K562 (cell line): ENCODE measurements at regions not wholly inside any gene's neighbourhood (a gene's known extent, or its start where the extent isn't known, plus 50 kb on each side); places are given as distances from the start of the nearest gene placed in this dataset.

Experiments
- ATAC-seq: fragments of 200-7000 bp; cut with Tn5 transposase; 3 replicates; pipeline ENCODE4 v1.9.1; 2020; ENCODE audit warnings: moderate library complexity
- BruUV-seq: library from RNA; stranded (reverse); fragments of 400-500 nt; replicated peaks from 2 replicates; lab custom pipeline; 2021; lab: Mats Ljungman, UMichigan
- CTCF ChIA-PET: fragments of 300-600 bp; formaldehyde crosslinking; extraction: SDS; loops from one replicate; lab custom pipeline; 2021; ENCODE audit warnings: low intra/inter-chr PET ratio; lab: Yijun Ruan, JAX
- POLR2A ChIA-PET: fragments of 300-600, 350-650 bp; sonication (Branson Sonifier 250); formaldehyde crosslinking; extraction: SDS; loops from one replicate; lab custom pipeline; 2021; ENCODE audit warnings: antibody characterized with exemption, inconsistent platforms; lab: Yijun Ruan, JAX
- DNase-seq, 4 experiments: peaks; one replicate each; pipeline versions ENCODE4 v3.0.0 to v3.0.0-alpha.2; 2011 to 2018; ENCODE audit warnings: low spot score in 3 of 4, mixed read lengths in 3 of 4; ENCODE audit errors: extremely low read depth in 1 of 4
- FAIRE-seq: peaks from 2 replicates; lab custom pipeline; 2011; peaks lifted over from hg19 to GRCh38; lab: Jason Lieb, UNC
- H2AFZ ChIP-seq: 2 replicates; pipeline ENCODE4 v1.6.0; 2011; ENCODE audit warnings: low read depth, low read length, control low read depth, inconsistent platforms
- H3K27ac ChIP-seq: fragments of 200-600 bp; 3 replicates; pipeline ENCODE4 v1.8.0; 2011; ENCODE audit warnings: low read depth, mild to moderate bottlenecking, control low read depth, inconsistent platforms, low read length, moderate library complexity, mixed read lengths; ENCODE audit errors: extremely low read depth
- H3K27me3 ChIP-seq, 2 experiments: fragments of 300-600 bp in 1 of 2; 2 replicates in 1 of 2; 3 replicates in 1 of 2; pipeline versions ENCODE4 v1.6.0 to v1.8.0; 2011; ENCODE audit warnings: inconsistent platforms in 2 of 2, low read length in 2 of 2, mild to moderate bottlenecking in 1 of 2, mixed read lengths in 1 of 2, moderate library complexity in 1 of 2; ENCODE audit not compliant: control insufficient read depth in 2 of 2, insufficient read depth in 2 of 2
- H3K36me3 ChIP-seq: fragments of 300-600 bp; 3 replicates; pipeline ENCODE4 v1.8.0; 2011; ENCODE audit warnings: mild to moderate bottlenecking, low read length, inconsistent platforms; ENCODE audit not compliant: control insufficient read depth, insufficient read depth
- H3K4me1 ChIP-seq, 2 experiments: fragments of 200-600 bp in 1 of 2; replicated peaks in 1 of 2; 2 replicates in 1 of 2; 3 replicates in 1 of 2; pipeline versions ENCODE4 v1.5.1 to v1.8.0; 2011; ENCODE audit warnings: inconsistent platforms in 2 of 2, low read length in 2 of 2, mild to moderate bottlenecking in 1 of 2, mixed read lengths in 1 of 2, moderate library complexity in 1 of 2; ENCODE audit not compliant: control insufficient read depth in 2 of 2, insufficient read depth in 2 of 2
- H3K4me2 ChIP-seq: 2 replicates; pipeline ENCODE4 v1.6.1; 2011; ENCODE audit warnings: low read length, control low read depth, inconsistent platforms, mixed read lengths; ENCODE audit not compliant: insufficient read depth
- H3K4me3 ChIP-seq: fragments of 200-600 bp; sonication (generic), shearing (Covaris generic); 2 replicates; pipeline ENCODE4 v1.5.1; 2016; ENCODE audit warnings: control low read depth, inconsistent platforms
- H3K79me2 ChIP-seq: fragments of 200-600 bp; 3 replicates; pipeline ENCODE4 v1.8.0; 2011; ENCODE audit warnings: low read length, inconsistent platforms; ENCODE audit not compliant: control insufficient read depth, insufficient read depth
- H3K9ac ChIP-seq, 2 experiments: 2 replicates each; pipeline versions ENCODE4 v1.6.0 to v1.6.1; 2011; ENCODE audit warnings: low read depth in 2 of 2, low read length in 2 of 2, control low read depth in 1 of 2, inconsistent platforms in 1 of 2, mild to moderate bottlenecking in 1 of 2, mixed read lengths in 1 of 2; ENCODE audit not compliant: insufficient read depth in 1 of 2
- H3K9me1 ChIP-seq: one replicate; pipeline ENCODE4 v1.6.0; 2011; ENCODE audit warnings: inconsistent platforms, mild to moderate bottlenecking, low read length, moderate library complexity; ENCODE audit not compliant: control insufficient read depth, insufficient read depth
- H3K9me3 ChIP-seq: replicated peaks from 2 replicates; pipeline ENCODE4 v1.5.1; 2011; ENCODE audit warnings: low read depth, low read length, inconsistent platforms; ENCODE audit not compliant: control insufficient read depth, insufficient read depth
- H4K20me1 ChIP-seq: replicated peaks from 2 replicates; pipeline ENCODE4 v1.6.1; 2011; ENCODE audit warnings: low read length, inconsistent platforms, mixed read lengths; ENCODE audit not compliant: control insufficient read depth, insufficient read depth
- ETV5 ChIP-seq: sonication (generic); formaldehyde crosslinking; IDR thresholded peaks from 2 replicates; pipeline ENCODE4 v1.4.0; 2020; ENCODE audit warnings: low read depth, mild to moderate bottlenecking, missing genetic modification reagents
- KDM1A ChIP-seq, 2 experiments: fragments of 450-650 bp; IDR thresholded peaks; 2 replicates each; pipeline ENCODE4 v1.6.1; 2016; ENCODE audit warnings: mild to moderate bottlenecking in 2 of 2
- RFX1 ChIP-seq: fragments of 450-650 bp; IDR thresholded peaks from 2 replicates; pipeline ENCODE4 v1.6.1; 2016; ENCODE audit warnings: mild to moderate bottlenecking, moderate library complexity
- ZNF239 ChIP-seq: fragments of 250-450 bp; sonication (Bioruptor Pico); IDR thresholded peaks from 2 replicates; pipeline ENCODE4 v1.4.0; 2020; ENCODE audit warnings: mild to moderate bottlenecking
- ZNF589 ChIP-seq: fragments of 200-800 bp; sonication (Bioruptor generic); IDR thresholded peaks from 2 replicates; pipeline ENCODE4 v1.6.1; 2016; ENCODE audit warnings: low read depth, missing genetic modification characterization, missing compliant biosample characterization
- WGBS: fragments of 100-300 bp; shearing (Covaris generic); methylation state at CpG from one replicate; pipeline ENCODE4 v1.1.6; 2016; ENCODE audit warnings: low coverage, mixed read lengths; ENCODE audit not compliant: insufficient coverage; ENCODE audit errors: missing lambda C conversion rate; 5-methylcytosine and 5-hydroxymethylcytosine counted together
- in situ Hi-C: fragments of 300-500 bp; cut with MboI; formaldehyde crosslinking; loops from 4 replicates; pipeline ENCODE4 v1.15.0; 2018; ENCODE audit warnings: inconsistent platforms, mixed read lengths
- intact Hi-C: fragments of 100-400 bp; cut with micrococcal nuclease; formaldehyde crosslinking; loops from 2 replicates; pipeline ENCODE4 v1.14.2; 2022

DNA sequence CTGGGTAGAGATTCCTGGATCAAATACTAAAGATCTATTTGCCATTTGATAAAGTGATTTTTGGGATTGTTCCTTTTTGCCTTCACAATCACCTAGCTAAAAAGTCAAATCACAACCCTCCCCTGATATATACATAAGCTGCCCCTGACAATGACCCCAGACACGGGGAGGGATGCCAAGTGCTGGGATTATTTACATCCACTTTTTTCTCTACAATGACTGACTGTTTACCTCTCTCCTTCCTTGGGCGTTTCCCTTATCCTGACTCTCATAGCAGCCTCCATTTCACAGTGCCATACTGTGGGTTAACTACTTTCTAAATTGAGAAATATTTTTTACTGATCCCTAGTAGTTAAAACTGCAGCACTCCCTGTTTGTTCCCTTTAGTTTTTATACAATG is 150.8 kb upstream of the TMEM170B start:
- intact Hi-C loops (no loop called here), in situ Hi-C loops (no loop called here)
- Histone ChIP-seq H3K27me3 (peaks cover 0 to 11% of the 10 kb centered on the region in 2 experiments; a peak in 2 of 5 replicates), H3K79me2 (no peaks in the 10 kb centered on the region), H3K9me1 (no peaks in the 10 kb centered on the region), H2AFZ (no peak overlapping the region), H3K4me3 (no peak overlapping the region), H3K27ac (no peak overlapping the region), H3K4me2 (no peak overlapping the region), H3K36me3 (no peaks in the 10 kb centered on the region), H3K9ac (no peak overlapping the region), H4K20me1 (no peaks in the 10 kb centered on the region), H3K9me3 (no peaks in the 10 kb centered on the region), H3K4me1 (no peaks in the 10 kb centered on the region; a peak in 1 of 5 replicates)
- ChIA-PET CTCF (no interaction called here), POLR2A (no interaction called here)
- TF ChIP-seq ETV5 (CRISPR knock-in tag): no peak
- no peak for TF ChIP-seq ZNF239 (CRISPR knock-in tag)
- TF ChIP-seq RFX1: no peak
- FAIRE-seq: no peak
- DNase-seq: no peak
- WGBS: 0% methylated on average over 2 of the region's 2 CpGs
- BruUV-seq: no TSS peak
- no peak for ATAC-seq

- Histone ChIP-seq H3K4me2 (no peak overlapping the region), H3K4me1 (no peaks in the 10 kb centered on the region; a peak in 1 of 5 replicates), H3K27ac (no peak overlapping the region), H3K36me3 (no peaks in the 10 kb centered on the region), H2AFZ (no peak overlapping the region; the same call in 1 of the 2 replicates), H3K79me2 (no peaks in the 10 kb centered on the region), H3K27me3 (peaks cover 0 to 12% of the 10 kb centered on the region in 2 experiments; a peak in 2 of 5 replicates), H3K9ac (no peak overlapping the region), H4K20me1 (no peaks in the 10 kb centered on the region), H3K9me1 (no peaks in the 10 kb centered on the region), H3K4me3 (no peak overlapping the region), H3K9me3 (no peaks in the 10 kb centered on the region)
- BruUV-seq: no TSS peak
- no peak for TF ChIP-seq ZNF589 (CRISPR knock-in tag)
- no peak for TF ChIP-seq KDM1A (IDR thresholded peaks at IDR 0.05)
- ATAC-seq: no peak
- ChIA-PET POLR2A (no interaction called here), CTCF (no interaction called here)
- no peak for DNase-seq
- FAIRE-seq: no peak
- in situ Hi-C loops: no loop called here
- intact Hi-C loops: no loop called here
- WGBS: under 1% methylated on average over 4 of the region's 4 CpGs
Measured at GRCh38 chr6:11386323-11386722, 151.2 kb upstream of the TMEM170B start.
